ENCODE measurements at regions not wholly inside any gene's neighbourhood (a gene's known extent, or its start where the extent isn't known, plus 50 kb on each side); places are given as distances from the start of the nearest gene placed in this dataset.

GRCh38 chr5:63263411-63263810, 684.8 kb downstream of the LRRC70 start:
- intact Hi-C loops (cut with DNase I; ENCODE audit: low total_unique reads), result no loop called here
- TF ChIP-seq, protein P1, sequence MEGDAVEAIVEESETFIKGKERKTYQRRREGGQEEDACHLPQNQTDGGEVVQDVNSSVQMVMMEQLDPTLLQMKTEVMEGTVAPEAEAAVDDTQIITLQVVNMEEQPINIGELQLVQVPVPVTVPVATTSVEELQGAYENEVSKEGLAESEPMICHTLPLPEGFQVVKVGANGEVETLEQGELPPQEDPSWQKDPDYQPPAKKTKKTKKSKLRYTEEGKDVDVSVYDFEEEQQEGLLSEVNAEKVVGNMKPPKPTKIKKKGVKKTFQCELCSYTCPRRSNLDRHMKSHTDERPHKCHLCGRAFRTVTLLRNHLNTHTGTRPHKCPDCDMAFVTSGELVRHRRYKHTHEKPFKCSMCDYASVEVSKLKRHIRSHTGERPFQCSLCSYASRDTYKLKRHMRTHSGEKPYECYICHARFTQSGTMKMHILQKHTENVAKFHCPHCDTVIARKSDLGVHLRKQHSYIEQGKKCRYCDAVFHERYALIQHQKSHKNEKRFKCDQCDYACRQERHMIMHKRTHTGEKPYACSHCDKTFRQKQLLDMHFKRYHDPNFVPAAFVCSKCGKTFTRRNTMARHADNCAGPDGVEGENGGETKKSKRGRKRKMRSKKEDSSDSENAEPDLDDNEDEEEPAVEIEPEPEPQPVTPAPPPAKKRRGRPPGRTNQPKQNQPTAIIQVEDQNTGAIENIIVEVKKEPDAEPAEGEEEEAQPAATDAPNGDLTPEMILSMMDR (IDR thresholded peaks at IDR 0.05), result no peak
- TF ChIP-seq POLR2A (IDR thresholded peaks at IDR 0.05), result no peak
- H3K4me3 ChIP-seq (ENCODE audit: low read depth, poor library complexity, severe bottlenecking), result no peak overlapping the region
- DNase-seq (ENCODE audit: low spot score in 2 of 2), result no peak
- 67 to 76% methylated on average over 2 of the region's 2 CpGs for WGBS, 2 donors

GRCh38 chr5:63262185-63262981, 683.8 kb downstream of the LRRC70 start:
- no peak overlapping the region for H3K4me3 ChIP-seq (ENCODE audit: low read depth, poor library complexity, severe bottlenecking)
- TF ChIP-seq POLR2A (IDR thresholded peaks at IDR 0.05), result no peak
- TF ChIP-seq, protein P1 (IDR thresholded peaks at IDR 0.05), result no peak
- intact Hi-C loops (cut with DNase I; ENCODE audit: low total_unique reads), result no loop called here
- no peak for DNase-seq (ENCODE audit: low spot score in 2 of 2)
- WGBS, 2 donors, result 29 to 37% methylated on average over 4 of the region's 4 CpGs

DNA sequence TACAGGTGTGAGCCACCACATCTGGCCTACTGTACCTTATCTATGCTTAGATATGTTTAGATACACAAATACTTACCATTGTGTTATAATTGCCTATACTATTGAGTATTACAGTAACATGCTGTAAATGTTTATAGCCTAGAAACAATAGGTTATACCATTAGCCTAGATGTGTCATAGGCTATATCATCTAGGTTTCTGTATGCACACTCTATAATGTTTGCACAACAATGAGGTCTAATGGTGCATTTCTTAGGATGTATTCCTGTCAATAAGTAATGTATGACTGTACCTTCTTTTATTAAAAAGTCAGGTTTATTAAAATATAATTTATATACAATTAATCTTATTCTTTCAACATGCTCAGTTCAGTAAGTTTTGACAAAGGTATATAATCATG, 683.1 kb downstream of the LRRC70 start:
- intact Hi-C loops (cut with DNase I; ENCODE audit: low total_unique reads), result no loop called here
- DNase-seq (ENCODE audit: low spot score in 2 of 2), result no peak
- TF ChIP-seq, protein P1 (IDR thresholded peaks at IDR 0.05), result no peak
- TF ChIP-seq POLR2A (IDR thresholded peaks at IDR 0.05), result no peak
- H3K4me3 ChIP-seq (ENCODE audit: low read depth, poor library complexity, severe bottlenecking), result no peak overlapping the region

DNA sequence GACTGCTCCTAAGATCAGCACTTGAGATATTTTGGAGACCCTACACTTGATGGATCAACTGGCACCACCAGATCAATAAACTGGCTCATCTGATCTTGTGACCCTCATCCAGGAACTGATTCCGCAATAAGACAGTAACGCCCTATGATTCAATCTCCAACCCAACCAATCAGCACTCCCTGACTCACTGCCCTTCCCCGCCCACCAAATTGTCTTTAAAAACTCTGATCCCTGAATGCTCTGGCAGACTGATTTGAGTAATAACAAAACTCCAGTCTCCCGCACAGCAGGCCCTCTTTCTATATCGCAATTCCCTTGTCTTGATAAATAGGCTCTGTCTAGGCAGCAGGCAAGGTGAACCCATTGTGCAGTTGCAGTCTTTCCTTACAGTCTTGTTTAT, 677.0 kb downstream of the LRRC70 start:
- intact Hi-C loops (cut with DNase I; ENCODE audit: low total_unique reads), result no loop called here
- WGBS, 2 donors, result 88 to 89% methylated on average over 5 of the region's 5 CpGs
- TF ChIP-seq, protein P1 (IDR thresholded peaks at IDR 0.05), result no peak
- no peak for TF ChIP-seq POLR2A (IDR thresholded peaks at IDR 0.05)

DNA sequence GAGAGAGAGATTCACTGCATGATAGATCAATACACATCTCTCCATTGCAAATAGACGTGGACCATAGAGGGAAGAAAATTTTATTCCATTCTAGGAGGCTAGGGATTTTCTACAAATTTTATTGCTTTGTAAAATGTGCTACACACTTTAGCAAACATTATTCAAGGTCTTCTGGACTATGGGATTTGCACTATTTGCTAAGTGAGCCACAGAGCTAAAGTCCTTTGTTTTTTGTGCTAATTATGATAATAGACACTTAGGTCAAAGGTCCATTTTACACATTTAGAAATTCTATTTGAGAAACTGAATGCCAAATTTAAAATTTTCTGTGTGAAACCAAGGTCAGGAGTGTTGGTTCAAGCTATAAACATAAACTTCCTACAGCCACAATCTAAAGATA, 672.3 kb downstream of the LRRC70 start:
- WGBS, 2 donors, result 75 to 81% methylated on average over 1 of the region's 1 CpG
- no peak overlapping the region for H3K4me3 ChIP-seq (ENCODE audit: low read depth, poor library complexity, severe bottlenecking)
- TF ChIP-seq POLR2A (IDR thresholded peaks at IDR 0.05), result no peak
- TF ChIP-seq, protein P1 (IDR thresholded peaks at IDR 0.05), result no peak
- intact Hi-C loops (cut with DNase I; ENCODE audit: low total_unique reads), result no loop called here
- no peak for DNase-seq (ENCODE audit: low spot score in 2 of 2)

More for the DNA sequence above, 677.0 kb downstream of the LRRC70 start:
- DNase-seq (ENCODE audit: low spot score in 2 of 2), result no peak
- no peak overlapping the region for H3K4me3 ChIP-seq (ENCODE audit: low read depth, poor library complexity, severe bottlenecking)

DNA sequence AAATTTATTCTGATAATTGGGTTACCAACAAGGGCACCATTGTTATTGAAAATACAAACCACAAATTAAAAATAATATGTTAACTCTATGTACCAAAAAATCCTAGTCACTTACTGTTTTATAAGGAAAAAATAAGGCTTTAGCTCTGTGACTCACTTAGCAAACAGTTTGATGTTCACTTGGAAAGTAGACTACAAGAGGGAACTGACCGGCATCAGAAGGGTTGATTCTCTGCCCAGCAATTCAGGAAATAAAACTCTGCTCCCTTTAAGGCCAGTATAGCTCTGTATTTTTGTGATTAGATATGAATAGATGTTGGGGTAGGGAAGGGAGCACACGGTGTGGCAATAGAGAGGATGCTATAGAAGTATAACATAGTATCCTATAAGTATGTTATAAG, 671.3 kb downstream of the LRRC70 start:
- TF ChIP-seq, protein P1 (IDR thresholded peaks at IDR 0.05), result no peak
- no peak for TF ChIP-seq POLR2A (IDR thresholded peaks at IDR 0.05)
- WGBS, 2 donors, result 74 to 87% methylated on average over 2 of the region's 2 CpGs
- no peak overlapping the region for H3K4me3 ChIP-seq (ENCODE audit: low read depth, poor library complexity, severe bottlenecking)
- no peak for DNase-seq (ENCODE audit: low spot score in 2 of 2)
- intact Hi-C loops (cut with DNase I; ENCODE audit: low total_unique reads), result no loop called here

All from lower leg skin (tissue), 4 donors.